ENCODE measurements at regions not wholly inside any gene's neighbourhood (a gene's known extent, or its start where the extent isn't known, plus 50 kb on each side); places are given as distances from the start of the nearest gene placed in this dataset.

DNA sequence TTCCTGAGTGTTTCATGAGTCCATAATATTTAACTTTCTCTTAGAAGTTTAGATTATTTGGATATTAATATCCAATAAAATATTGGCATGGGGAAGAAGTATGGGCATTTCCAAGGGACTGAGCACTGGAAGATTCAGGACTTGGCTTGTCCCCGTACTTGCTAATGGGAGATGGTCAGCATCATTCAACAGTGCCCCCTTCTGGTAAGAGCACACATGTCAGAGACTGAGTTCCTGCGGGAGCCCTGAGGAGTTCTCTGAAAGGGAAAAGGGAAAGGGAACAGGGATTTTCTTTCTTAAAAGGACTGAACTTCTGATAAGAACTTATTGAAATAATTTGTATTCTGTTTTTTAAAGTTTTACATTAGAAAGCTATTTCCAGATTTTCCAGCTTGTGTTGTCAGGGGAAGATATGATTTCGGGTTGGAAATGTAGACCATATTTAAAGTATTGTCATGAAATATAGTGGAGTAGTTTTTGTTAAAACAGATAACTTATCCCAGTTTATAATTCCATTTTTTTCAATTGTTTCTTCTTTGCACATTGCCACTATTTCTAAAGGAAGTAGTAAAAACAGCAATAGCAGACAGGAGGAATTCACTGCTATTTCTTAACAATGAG is 59.8 kb upstream of the C12orf71 start:
- peak; percentile 54 to 78 (median 61) for DNase-seq (ENCODE audit: extremely low read depth in 1 of 4, low spot score in 3 of 4)
- FAIRE-seq, result peak; percentile 90
- BruUV-seq (replicated peaks), result no TSS peak
- 10% methylated on average over 3 of the region's 3 CpGs for WGBS (ENCODE audit: insufficient coverage, low coverage, missing lambda C conversion rate)
- no peaks in the 10 kb centered on the region for H3K27me3 ChIP-seq (ENCODE audit: control insufficient read depth in 2 of 2, insufficient read depth in 2 of 2, low read length in 2 of 2)
- ChIA-PET POLR2A (no interaction called here), CTCF (ENCODE audit: low intra/inter-chr PET ratio) (interaction anchor here (0.8 kb wide), 1 partner anchor 289 kb away, joined by 3 read pairs; no protein-coding TSS in a partner anchor)
- no peak overlapping the region for H3K4me3 ChIP-seq
- no peaks in the 10 kb centered on the region for H3K4me1 ChIP-seq (replicated peaks in 1 of 2; ENCODE audit: control insufficient read depth in 2 of 2, insufficient read depth in 2 of 2, low read length in 2 of 2)
- no peaks in the 10 kb centered on the region for H3K9me3 ChIP-seq (replicated peaks; ENCODE audit: control insufficient read depth, insufficient read depth, low read depth, low read length)
- H3K36me3 ChIP-seq (ENCODE audit: control insufficient read depth, insufficient read depth, low read length), result no peaks in the 10 kb centered on the region
- H3K9ac ChIP-seq (ENCODE audit: insufficient read depth in 1 of 2, low read depth in 2 of 2, low read length in 2 of 2), result no peak overlapping the region
- no peak overlapping the region for H2AFZ ChIP-seq (ENCODE audit: low read depth, low read length)
- peak; percentile 97 for ATAC-seq
- intact Hi-C loops (cut with micrococcal nuclease), result loop anchor here (1.0 to 10.0 kb wide), 3 partner anchors 127 to 290 kb away; no protein-coding TSS in a partner anchor
- no peak overlapping the region for H3K4me2 ChIP-seq (ENCODE audit: insufficient read depth, low read length)
- in situ Hi-C loops (cut with MboI), result no loop called here
- H3K79me2 ChIP-seq (ENCODE audit: control insufficient read depth, insufficient read depth, low read length), result no peaks in the 10 kb centered on the region
- no peak overlapping the region for H3K27ac ChIP-seq (ENCODE audit: extremely low read depth, low read depth, low read length)
- H3K9me1 ChIP-seq (ENCODE audit: control insufficient read depth, insufficient read depth, low read length), result no peaks in the 10 kb centered on the region
- H4K20me1 ChIP-seq (replicated peaks; ENCODE audit: control insufficient read depth, insufficient read depth, low read length), result no peaks in the 10 kb centered on the region
- TF ChIP-seq CBX8 (IDR thresholded peaks at IDR 0.05; ENCODE audit: borderline replicate concordance, extremely low read depth, low read depth, low read length, poor library complexity, severe bottlenecking), result no peak
- TF ChIP-seq E2F3 (CRISPR knock-in tag; IDR thresholded peaks at IDR 0.05), result no peak
- TF ChIP-seq HDAC3 (IDR thresholded peaks at IDR 0.05; ENCODE audit: borderline replicate concordance, partially characterized antibody), result no peak
- TF ChIP-seq, protein P1, sequence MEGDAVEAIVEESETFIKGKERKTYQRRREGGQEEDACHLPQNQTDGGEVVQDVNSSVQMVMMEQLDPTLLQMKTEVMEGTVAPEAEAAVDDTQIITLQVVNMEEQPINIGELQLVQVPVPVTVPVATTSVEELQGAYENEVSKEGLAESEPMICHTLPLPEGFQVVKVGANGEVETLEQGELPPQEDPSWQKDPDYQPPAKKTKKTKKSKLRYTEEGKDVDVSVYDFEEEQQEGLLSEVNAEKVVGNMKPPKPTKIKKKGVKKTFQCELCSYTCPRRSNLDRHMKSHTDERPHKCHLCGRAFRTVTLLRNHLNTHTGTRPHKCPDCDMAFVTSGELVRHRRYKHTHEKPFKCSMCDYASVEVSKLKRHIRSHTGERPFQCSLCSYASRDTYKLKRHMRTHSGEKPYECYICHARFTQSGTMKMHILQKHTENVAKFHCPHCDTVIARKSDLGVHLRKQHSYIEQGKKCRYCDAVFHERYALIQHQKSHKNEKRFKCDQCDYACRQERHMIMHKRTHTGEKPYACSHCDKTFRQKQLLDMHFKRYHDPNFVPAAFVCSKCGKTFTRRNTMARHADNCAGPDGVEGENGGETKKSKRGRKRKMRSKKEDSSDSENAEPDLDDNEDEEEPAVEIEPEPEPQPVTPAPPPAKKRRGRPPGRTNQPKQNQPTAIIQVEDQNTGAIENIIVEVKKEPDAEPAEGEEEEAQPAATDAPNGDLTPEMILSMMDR (IDR thresholded peaks at IDR 0.05 in 2 of 3, conservative IDR thresholded peaks at IDR 0.05 in 1 of 3; ENCODE audit: insufficient read depth in 2 of 3, low read depth in 1 of 3, low read length in 3 of 3), result peak; percentile 78 to 83 (median 79)
- peak; percentile 55; the same call in 1 of the 2 replicates for TF ChIP-seq SMC3 (conservative IDR thresholded peaks at IDR 0.05; ENCODE audit: insufficient read depth, low read depth, low read length)
- TF ChIP-seq HDGF (IDR thresholded peaks at IDR 0.05), result no peak
- TF ChIP-seq RB1 (IDR thresholded peaks at IDR 0.05; ENCODE audit: low read depth), result no peak
- TF ChIP-seq, protein P2, sequence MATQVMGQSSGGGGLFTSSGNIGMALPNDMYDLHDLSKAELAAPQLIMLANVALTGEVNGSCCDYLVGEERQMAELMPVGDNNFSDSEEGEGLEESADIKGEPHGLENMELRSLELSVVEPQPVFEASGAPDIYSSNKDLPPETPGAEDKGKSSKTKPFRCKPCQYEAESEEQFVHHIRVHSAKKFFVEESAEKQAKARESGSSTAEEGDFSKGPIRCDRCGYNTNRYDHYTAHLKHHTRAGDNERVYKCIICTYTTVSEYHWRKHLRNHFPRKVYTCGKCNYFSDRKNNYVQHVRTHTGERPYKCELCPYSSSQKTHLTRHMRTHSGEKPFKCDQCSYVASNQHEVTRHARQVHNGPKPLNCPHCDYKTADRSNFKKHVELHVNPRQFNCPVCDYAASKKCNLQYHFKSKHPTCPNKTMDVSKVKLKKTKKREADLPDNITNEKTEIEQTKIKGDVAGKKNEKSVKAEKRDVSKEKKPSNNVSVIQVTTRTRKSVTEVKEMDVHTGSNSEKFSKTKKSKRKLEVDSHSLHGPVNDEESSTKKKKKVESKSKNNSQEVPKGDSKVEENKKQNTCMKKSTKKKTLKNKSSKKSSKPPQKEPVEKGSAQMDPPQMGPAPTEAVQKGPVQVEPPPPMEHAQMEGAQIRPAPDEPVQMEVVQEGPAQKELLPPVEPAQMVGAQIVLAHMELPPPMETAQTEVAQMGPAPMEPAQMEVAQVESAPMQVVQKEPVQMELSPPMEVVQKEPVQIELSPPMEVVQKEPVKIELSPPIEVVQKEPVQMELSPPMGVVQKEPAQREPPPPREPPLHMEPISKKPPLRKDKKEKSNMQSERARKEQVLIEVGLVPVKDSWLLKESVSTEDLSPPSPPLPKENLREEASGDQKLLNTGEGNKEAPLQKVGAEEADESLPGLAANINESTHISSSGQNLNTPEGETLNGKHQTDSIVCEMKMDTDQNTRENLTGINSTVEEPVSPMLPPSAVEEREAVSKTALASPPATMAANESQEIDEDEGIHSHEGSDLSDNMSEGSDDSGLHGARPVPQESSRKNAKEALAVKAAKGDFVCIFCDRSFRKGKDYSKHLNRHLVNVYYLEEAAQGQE (IDR thresholded peaks at IDR 0.05; ENCODE audit: borderline replicate concordance), result peak; percentile 46; the same call in 1 of the 2 replicates
- TF ChIP-seq, protein P2 (CRISPR knock-in tag; IDR thresholded peaks at IDR 0.05; ENCODE audit: low read depth), result no peak
- no peak for TF ChIP-seq EWSR1 (IDR thresholded peaks at IDR 0.05; ENCODE audit: borderline replicate concordance, low read depth, partially characterized antibody)
- peak in 1 of 2 experiments; percentile 24; a peak in 1 of 4 replicates for TF ChIP-seq RCOR1 (IDR thresholded peaks at IDR 0.05; ENCODE audit: borderline replicate concordance in 1 of 2, low read depth in 2 of 2, low read length in 2 of 2)
- peak; percentile 39; the same call in 1 of the 2 replicates for TF ChIP-seq CREM (IDR thresholded peaks at IDR 0.05; ENCODE audit: low read depth)
